NCI-H510A treated with DMSO at 0.1 percent for 48 hours (cell line): ENCODE measurements at regions not wholly inside any gene's neighbourhood (a gene's known extent, or its start where the extent isn't known, plus 50 kb on each side); places are given as distances from the start of the nearest gene placed in this dataset.

ENCODE experiments used
- DNase-seq: peaks from one replicate; lab custom pipeline; 2025; lab: John Stamatoyannopoulos, UW

DNA sequence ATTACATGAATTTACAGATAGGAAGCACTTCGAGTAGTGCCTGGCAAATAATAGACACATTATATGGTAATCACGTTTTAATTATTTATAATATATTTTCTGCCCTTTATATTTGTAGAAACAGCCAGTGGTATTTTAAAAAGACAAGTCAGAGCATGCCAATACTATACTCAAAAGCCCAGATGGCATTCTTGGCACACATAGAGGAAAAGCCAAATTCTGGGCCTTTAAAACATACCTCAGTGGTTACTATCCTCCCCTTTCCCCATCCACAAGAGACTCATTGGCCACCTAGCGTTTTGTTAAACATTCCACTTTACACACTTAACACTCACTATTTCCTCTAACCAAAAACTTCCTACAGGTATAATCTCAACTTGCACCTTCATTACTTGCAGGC is 63.3 kb upstream of the ZNF804A start:
- no peak for DNase-seq

GRCh38 chr2:184540246-184540789 is 58.0 kb upstream of the ZNF804A start:
- DNase-seq = no peak

GRCh38 chr2:184541591-184541990 is 56.7 kb upstream of the ZNF804A start:
- no peak for DNase-seq

DNA sequence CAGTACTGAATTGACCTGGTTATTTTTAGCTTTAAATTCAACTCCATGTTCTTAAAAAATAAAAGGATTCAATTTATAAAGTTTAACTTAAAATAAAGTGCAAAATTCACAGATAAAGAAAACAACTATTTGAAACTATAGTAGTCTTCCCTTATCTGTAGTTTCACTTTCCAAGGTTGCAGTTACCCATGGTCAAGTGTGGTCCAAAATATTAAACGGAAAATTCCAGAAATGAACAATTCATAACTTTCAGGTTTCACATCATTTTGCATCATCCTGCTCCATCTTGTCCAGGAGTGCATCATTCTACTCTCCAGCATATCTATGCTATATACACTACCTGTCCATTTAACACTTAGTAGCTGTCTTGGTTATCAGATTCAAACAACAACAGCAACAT is 54.5 kb upstream of the ZNF804A start:
- no peak for DNase-seq
